A204.1 (cell line): ENCODE measurements at regions not wholly inside any gene's neighbourhood (a gene's known extent, or its start where the extent isn't known, plus 50 kb on each side); places are given as distances from the start of the nearest gene placed in this dataset.
"Not testable (repeated sequence)": the region's sequence is repeated elsewhere in the genome, so short reads cannot be mapped to it uniquely, and the experiment has no call there.

Source experiments
- FAIRE-seq: peaks from 2 replicates; lab custom pipeline; 2012; peaks lifted over from hg19 to GRCh38; lab: Jason Lieb, UNC

- FAIRE-seq = no peak
Measured at GRCh38 chr9:30574355-30575151, 1809.9 kb upstream of the ACO1 start.

GRCh38 chr9:30575218-30575617 is 1809.2 kb upstream of the ACO1 start:
- FAIRE-seq = no peak

- FAIRE-seq = no peak
Measured at GRCh38 chr9:30575691-30576090, 1808.8 kb upstream of the ACO1 start.

- no peak for FAIRE-seq
Measured at GRCh38 chr9:30579810-30580209, 1804.6 kb upstream of the ACO1 start.

DNA sequence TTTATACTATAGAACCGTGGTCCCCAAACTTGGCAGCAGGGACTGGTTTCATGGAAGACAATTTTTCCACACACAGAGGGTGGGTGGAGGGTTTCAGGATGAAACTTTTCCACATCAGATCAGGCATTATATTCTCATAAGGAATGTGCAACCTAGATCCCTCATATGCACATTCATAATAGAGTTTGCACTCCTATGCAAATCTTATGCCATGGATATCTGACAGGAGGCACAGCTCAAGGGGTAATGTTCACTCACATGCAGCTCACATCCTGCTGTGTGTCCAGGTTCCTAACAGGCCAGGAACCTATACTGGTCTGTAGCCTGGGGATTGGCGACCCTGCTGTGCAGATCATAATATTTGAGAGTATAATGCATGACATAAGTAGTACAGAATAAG is 1802.2 kb upstream of the ACO1 start:
- no peak for FAIRE-seq

DNA sequence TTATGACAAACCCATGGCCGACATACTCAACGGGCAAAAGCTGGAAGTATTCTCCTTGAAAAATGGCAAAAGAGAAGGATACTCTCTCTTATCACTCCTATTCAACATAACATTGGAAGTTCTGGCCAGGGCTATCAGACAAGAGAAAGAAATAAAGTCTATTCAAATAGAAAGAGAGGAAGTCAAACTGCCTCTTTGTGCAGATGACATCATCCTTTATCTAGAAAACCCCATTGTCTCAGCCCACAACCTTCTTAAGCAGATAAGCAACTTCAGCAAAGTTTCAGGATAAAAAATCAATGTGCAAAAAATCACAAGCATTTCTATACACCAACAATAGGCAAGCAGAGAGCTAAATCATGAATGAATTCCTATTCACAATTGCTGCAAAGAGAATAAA is 1799.9 kb upstream of the ACO1 start:
- no peak for FAIRE-seq

- FAIRE-seq = no peak
Measured at GRCh38 chr9:30591461-30591860, 1793.0 kb upstream of the ACO1 start.

DNA sequence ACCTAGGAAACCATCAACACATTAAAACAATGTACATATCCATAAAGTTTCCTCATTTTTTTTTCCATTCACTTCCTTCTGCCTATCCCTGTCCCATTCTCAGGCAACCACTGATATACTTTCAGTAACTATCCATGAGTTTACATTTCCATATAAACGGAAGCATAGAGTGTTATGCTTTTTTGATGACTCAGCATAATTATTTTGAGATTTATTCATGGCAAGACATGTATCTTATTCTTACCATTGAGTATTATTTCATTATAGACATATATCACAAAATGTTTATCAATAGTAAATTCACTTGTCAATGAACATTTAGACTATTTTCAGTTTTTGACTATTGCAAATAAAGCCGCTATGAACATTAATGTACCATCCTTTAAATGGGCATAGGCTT is 1786.8 kb upstream of the ACO1 start:
- peak; percentile 9 for FAIRE-seq

GRCh38 chr9:30605936-30606335 is 1778.5 kb upstream of the ACO1 start:
- no peak for FAIRE-seq

DNA sequence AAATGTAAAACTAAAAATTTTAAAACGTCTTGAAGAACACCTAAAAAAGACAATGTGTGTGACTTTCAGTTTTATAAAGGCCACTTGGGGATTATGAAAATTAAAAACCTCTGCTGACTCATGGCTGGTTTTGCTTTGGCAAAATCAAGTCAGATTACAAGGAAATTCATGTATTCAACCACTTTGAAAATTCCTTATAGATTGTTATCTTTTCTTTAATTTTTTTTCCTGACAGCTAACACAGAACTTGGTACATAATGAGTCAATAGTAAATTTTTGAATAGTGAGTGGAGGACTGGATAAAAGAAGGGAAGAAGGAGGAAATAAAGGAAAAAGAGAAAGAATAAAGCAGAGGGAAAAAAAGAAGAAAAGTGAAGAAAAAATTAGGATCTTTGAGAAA is 1774.7 kb upstream of the ACO1 start:
- FAIRE-seq = no peak

DNA sequence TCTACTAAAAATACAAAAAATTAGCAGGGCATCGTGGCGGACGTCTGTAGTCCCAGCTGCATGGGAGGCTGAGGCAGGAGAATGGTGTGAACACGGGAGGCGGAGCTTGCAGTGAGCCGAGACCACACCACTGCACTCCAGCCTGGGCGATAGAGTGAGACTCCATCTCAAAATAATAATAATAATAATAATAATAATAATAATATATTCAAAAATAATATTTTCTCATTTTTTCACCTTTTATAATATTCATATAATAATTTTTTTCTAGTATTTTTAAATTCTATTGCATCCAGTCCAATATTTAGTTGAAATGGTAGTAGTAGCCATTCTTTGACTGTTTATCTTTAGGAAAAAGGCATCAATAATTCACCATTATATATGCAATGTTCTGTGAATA is 1767.7 kb upstream of the ACO1 start:
- FAIRE-seq = not testable (repeated sequence)

DNA sequence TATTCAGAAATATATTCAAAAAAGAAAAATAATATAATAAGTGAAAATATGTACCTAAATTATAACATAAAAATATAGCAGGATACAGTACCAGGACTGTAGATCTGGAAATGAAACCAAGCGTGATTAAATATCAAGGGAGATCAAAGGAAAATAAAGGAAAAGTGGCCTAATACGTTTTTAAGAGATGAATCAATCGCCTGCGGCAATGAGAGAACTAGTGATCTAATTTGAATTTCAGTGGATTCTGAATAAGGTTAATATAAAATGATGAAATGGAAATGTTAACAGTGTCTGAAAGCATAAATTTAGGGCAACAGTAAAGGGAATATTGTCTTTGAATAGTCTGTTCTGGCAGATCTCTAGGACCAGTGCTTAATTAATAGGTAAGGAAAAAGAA is 1761.9 kb upstream of the ACO1 start:
- peak; percentile 73 for FAIRE-seq

- FAIRE-seq = no peak
Measured at GRCh38 chr9:30628915-30629567, 1755.4 kb upstream of the ACO1 start.

- no peak for FAIRE-seq
Measured at GRCh38 chr9:30630459-30630858, 1754.0 kb upstream of the ACO1 start.

DNA sequence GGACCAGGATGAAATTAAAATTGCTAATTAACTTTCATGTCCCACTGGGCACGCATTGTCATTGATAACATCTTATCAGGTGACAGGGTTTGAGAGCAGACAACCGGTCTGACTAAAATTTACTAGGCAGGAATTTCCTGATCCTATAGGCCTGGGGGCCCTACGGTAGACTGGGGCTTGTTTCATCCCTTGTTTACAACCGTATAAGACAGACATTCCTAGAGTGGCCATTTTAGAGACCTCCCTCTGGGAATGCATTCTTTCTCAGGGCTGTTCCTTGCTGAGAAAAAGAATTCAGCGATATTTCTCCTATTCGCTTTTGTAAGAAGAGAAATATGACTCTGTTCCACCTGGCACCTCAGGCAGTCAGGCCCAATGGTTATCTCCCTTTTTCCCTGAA is 1737.8 kb upstream of the ACO1 start:
- not testable (repeated sequence) for FAIRE-seq

- FAIRE-seq = no peak
Measured at GRCh38 chr9:30661925-30662324, 1722.5 kb upstream of the ACO1 start.

- no peak for FAIRE-seq
Measured at GRCh38 chr9:30670805-30671562, 1713.5 kb upstream of the ACO1 start.

DNA sequence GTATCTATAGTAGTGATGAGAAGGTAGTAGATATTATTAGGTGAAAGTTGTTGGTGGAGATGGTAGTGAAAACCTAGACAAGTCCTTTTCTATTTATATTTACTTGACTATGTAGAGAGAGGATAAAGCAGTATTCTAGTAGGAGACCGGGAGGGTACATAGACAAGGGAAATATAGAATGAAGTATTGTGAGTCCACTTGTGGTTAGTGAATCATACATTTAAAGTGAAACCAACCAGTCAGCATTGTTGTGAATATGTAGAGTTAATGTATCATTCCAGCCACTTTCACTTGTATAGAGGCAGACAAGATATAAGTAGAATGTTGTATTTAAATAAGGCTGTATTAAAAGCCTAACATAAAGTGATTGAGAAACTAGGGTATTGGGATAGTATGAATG is 1711.3 kb upstream of the ACO1 start:
- FAIRE-seq = no peak

GRCh38 chr9:30676651-30677050 is 1707.8 kb upstream of the ACO1 start:
- no peak for FAIRE-seq

DNA sequence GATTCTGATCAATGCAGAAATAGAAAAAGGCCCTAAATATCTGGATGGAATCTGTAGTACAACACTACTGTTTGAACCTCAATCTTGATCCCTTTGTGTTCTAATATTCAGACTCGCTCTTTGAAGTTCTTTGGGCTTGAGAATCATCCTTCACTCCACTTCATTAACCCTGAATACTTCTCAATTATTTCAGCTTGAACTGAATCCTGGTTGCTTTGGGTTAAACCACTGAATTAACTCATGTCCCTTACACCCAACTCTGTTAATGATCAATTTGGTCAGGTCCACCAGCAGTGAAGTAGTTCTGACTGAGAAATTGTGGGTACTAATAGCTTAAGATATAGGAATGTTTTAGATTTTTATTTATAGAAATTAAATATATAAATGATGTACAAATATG is 1707.2 kb upstream of the ACO1 start:
- no peak for FAIRE-seq

DNA sequence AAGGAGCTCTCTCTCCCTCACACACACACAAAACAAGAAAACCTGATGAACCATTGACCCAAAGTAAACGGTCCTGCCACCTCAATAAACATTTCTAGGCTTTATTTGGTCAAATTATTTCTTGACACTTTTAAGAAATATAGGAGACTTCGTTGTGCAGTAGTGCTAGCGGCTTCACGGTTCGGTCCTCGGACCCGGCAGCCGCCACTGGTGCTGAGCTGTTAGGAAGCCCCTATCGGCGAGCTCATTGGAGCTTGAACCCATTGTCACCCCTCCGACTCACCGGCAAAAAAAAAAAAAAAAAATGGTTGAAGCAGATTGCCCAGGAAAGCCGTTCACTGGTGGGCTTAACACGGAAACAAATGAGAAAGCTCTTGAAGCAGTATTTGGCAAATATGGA is 1695.6 kb upstream of the ACO1 start:
- no peak for FAIRE-seq

DNA sequence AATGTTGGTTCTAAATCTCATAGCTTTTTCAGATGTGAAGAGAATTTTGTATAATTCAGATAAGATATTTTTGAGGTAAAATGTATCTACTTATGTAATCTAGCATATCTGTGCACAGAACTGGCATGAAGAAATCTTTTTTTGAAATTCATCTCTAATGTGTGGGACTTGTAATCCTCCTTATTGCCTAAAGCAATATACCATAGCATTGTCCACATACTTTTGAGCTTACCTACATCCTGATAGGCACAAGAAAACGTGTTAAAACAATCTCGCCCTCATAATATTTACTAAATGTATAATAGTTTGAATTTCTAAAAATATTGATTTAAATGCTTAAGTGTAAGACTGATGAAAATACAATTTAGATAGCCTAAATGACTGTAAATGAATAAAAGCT is 1686.5 kb upstream of the ACO1 start:
- FAIRE-seq = no peak

GRCh38 chr9:30711591-30711990 is 1672.9 kb upstream of the ACO1 start:
- FAIRE-seq = no peak
